ENCODE measurements at regions not wholly inside any gene's neighbourhood (a gene's known extent, or its start where the extent isn't known, plus 50 kb on each side); places are given as distances from the start of the nearest gene placed in this dataset.

DNA sequence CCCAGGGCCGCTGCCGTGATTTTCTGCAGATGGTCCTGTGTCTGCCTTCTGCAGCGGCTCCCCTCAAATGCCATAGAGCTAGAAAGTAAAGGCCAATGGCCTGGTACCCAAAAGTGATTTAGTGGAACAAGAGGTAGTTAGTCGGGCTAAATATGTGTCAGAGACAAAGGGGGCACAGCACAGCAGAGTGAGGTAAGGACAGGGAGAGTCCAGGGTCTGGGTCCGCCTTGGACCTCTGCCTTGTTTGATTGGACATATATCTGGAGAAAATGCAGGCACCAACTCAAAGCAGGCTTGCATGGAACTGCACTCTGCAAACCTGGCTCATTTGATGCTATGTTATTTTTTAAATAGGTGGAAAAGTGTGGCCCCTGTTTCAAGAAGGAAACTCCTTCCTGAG lies 249.6 kb upstream of the B3GAT1 start:
- H3K27me3 ChIP-seq (ENCODE audit: insufficient read depth, low read length), result peaks cover 19% of the 10 kb centered on the region; the same call in 1 of the 2 replicates
- intact Hi-C loops (cut with micrococcal nuclease), result no loop called here
- CTCF ChIA-PET, result no interaction called here

More for the DNA sequence above, 249.6 kb upstream of the B3GAT1 start:
- no peaks in the 10 kb centered on the region for H3K36me3 ChIP-seq (ENCODE audit: control insufficient read depth in 1 of 2, insufficient read depth in 2 of 2, low read length in 2 of 2)
- no peaks in the 10 kb centered on the region for H3K9me3 ChIP-seq (ENCODE audit: control insufficient read depth in 1 of 2, insufficient read depth in 1 of 2, low read depth in 1 of 2, low read length in 2 of 2)
- no peak overlapping the region for H2AFZ ChIP-seq (ENCODE audit: low read depth, low read length, poor library complexity, severe bottlenecking)
- RAD21 ChIA-PET (ENCODE audit: low non-redundant PET in 1 of 2, low total read pairs in 2 of 2, uncharacterized antibody in 2 of 2, unreplicated experiment in 2 of 2), result no interaction called here
- DNase-seq (ENCODE audit: low read depth, low spot score), result no peak
- H3K79me2 ChIP-seq (ENCODE audit: insufficient read depth, low read length), result no peaks in the 10 kb centered on the region
- no peak for TF ChIP-seq REST (IDR thresholded peaks at IDR 0.05; ENCODE audit: low read depth)
- no peak for TF ChIP-seq TCF7L2 (IDR thresholded peaks at IDR 0.05; ENCODE audit: borderline replicate concordance, extremely low read depth, insufficient read depth, insufficient read length)
- no peak for TF ChIP-seq SP1 (IDR thresholded peaks at IDR 0.05; ENCODE audit: low read depth)
- TF ChIP-seq EZH2 (IDR thresholded peaks at IDR 0.05), result no peak
- H3K4me3 ChIP-seq (replicated peaks in 1 of 2; ENCODE audit: low read depth in 1 of 2, low read length in 2 of 2), result no peak overlapping the region
- no TSS peak for BruUV-seq (replicated peaks)
- peaks cover 7 to 11% of the 10 kb centered on the region in 2 experiments; a peak in 3 of 4 replicates for H3K4me1 ChIP-seq (ENCODE audit: control insufficient read depth in 1 of 2, insufficient read depth in 2 of 2, low read length in 2 of 2)
- H3K9ac ChIP-seq (ENCODE audit: low read length), result no peak overlapping the region
- H3K27ac ChIP-seq (ENCODE audit: low read depth, low read length), result no peak overlapping the region
- POLR2A ChIA-PET, result no interaction called here
- ATAC-seq, result no peak
- no peaks in the 10 kb centered on the region for H3K9me2 ChIP-seq (ENCODE audit: insufficient read depth)
- H3K4me2 ChIP-seq (ENCODE audit: low read length), result no peak overlapping the region
- H4K20me1 ChIP-seq (ENCODE audit: insufficient read depth), result no peaks in the 10 kb centered on the region

Data from HCT116 (cell line).